ENCODE measurements at regions not wholly inside any gene's neighbourhood (a gene's known extent, or its start where the extent isn't known, plus 50 kb on each side); places are given as distances from the start of the nearest gene placed in this dataset.

- in situ Hi-C loops (cut with MboI; ENCODE audit: low sequenced_read_pairs in 4 of 4) (no loop called here), intact Hi-C loops (cut with DNase I; ENCODE audit: low total_unique reads) (no loop called here)
- H3K4me1 ChIP-seq, result no peaks in the 10 kb centered on the region
- no peak for DNase-seq
- no peaks in the 10 kb centered on the region for H3K36me3 ChIP-seq
- H3K4me3 ChIP-seq, result no peak overlapping the region
- TF ChIP-seq CTCF (IDR thresholded peaks at IDR 0.05 in 4 of 5, conservative IDR thresholded peaks at IDR 0.05 in 1 of 5) (no peak), POLR2A (IDR thresholded peaks at IDR 0.05) (no peak)
- H3K27ac ChIP-seq, result no peak overlapping the region
- ATAC-seq, result no peak
- H3K9me3 ChIP-seq, result no peaks in the 10 kb centered on the region
- H3K27me3 ChIP-seq, result no peaks in the 10 kb centered on the region
These were observed 107.6 kb upstream of the PRSS3 start for GRCh38 chr9:33687779-33688178.

GRCh38 chr9:33690143-33690933 is 105.0 kb upstream of the PRSS3 start:
- Histone ChIP-seq H3K9me3 (no peaks in the 10 kb centered on the region), H3K27me3 (no peaks in the 10 kb centered on the region), H3K4me1 (no peaks in the 10 kb centered on the region), H3K27ac (no peak overlapping the region), H3K4me3 (no peak overlapping the region), H3K36me3 (no peaks in the 10 kb centered on the region)
- TF ChIP-seq POLR2A (IDR thresholded peaks at IDR 0.05) (no peak), CTCF (IDR thresholded peaks at IDR 0.05 in 4 of 5, conservative IDR thresholded peaks at IDR 0.05 in 1 of 5) (no peak)
- ATAC-seq (no peak), DNase-seq (no peak)
- in situ Hi-C loops (cut with MboI; ENCODE audit: low sequenced_read_pairs in 4 of 4), result no loop called here
- intact Hi-C loops (cut with DNase I; ENCODE audit: low total_unique reads), result no loop called here

GRCh38 chr9:33695299-33695698 is 100.1 kb upstream of the PRSS3 start:
- ATAC-seq (no peak), DNase-seq (no peak)
- intact Hi-C loops (cut with DNase I; ENCODE audit: low total_unique reads) (no loop called here), in situ Hi-C loops (cut with MboI; ENCODE audit: low sequenced_read_pairs in 4 of 4) (no loop called here)
- Histone ChIP-seq H3K9me3 (no peaks in the 10 kb centered on the region), H3K27ac (no peak overlapping the region), H3K4me3 (no peak overlapping the region), H3K36me3 (no peaks in the 10 kb centered on the region), H3K27me3 (no peaks in the 10 kb centered on the region), H3K4me1 (peaks cover 8 to 9% of the 10 kb centered on the region in 2 donors)
- no peak for TF ChIP-seq CTCF (IDR thresholded peaks at IDR 0.05 in 4 of 5, conservative IDR thresholded peaks at IDR 0.05 in 1 of 5)
- no peak for TF ChIP-seq POLR2A (IDR thresholded peaks at IDR 0.05)

- Histone ChIP-seq H3K36me3 (no peaks in the 10 kb centered on the region), H3K9me3 (no peaks in the 10 kb centered on the region), H3K27me3 (no peaks in the 10 kb centered on the region), H3K4me1 (peaks cover 8 to 9% of the 10 kb centered on the region in 2 donors), H3K4me3 (no peak overlapping the region), H3K27ac (no peak overlapping the region)
- in situ Hi-C loops (cut with MboI; ENCODE audit: low sequenced_read_pairs in 4 of 4) (no loop called here), intact Hi-C loops (cut with DNase I; ENCODE audit: low total_unique reads) (no loop called here)
- no peak for DNase-seq
- TF ChIP-seq POLR2A (IDR thresholded peaks at IDR 0.05) (no peak), CTCF (IDR thresholded peaks at IDR 0.05 in 4 of 5, conservative IDR thresholded peaks at IDR 0.05 in 1 of 5) (no peak)
- peak in 1 of 2 donors; percentile 33 for ATAC-seq
These were observed 99.5 kb upstream of the PRSS3 start for GRCh38 chr9:33695856-33696255.

- in situ Hi-C loops (cut with MboI; ENCODE audit: low sequenced_read_pairs in 4 of 4) (no loop called here), intact Hi-C loops (cut with DNase I; ENCODE audit: low total_unique reads) (no loop called here)
- H3K4me1 ChIP-seq, result peaks cover 8 to 9% of the 10 kb centered on the region in 2 donors
- H3K9me3 ChIP-seq, result no peaks in the 10 kb centered on the region
- no peaks in the 10 kb centered on the region for H3K27me3 ChIP-seq
- H3K36me3 ChIP-seq, result no peaks in the 10 kb centered on the region
- H3K27ac ChIP-seq, result no peak overlapping the region
- ATAC-seq (no peak), DNase-seq (no peak)
- H3K4me3 ChIP-seq, result no peak overlapping the region
- TF ChIP-seq CTCF (IDR thresholded peaks at IDR 0.05 in 4 of 5, conservative IDR thresholded peaks at IDR 0.05 in 1 of 5), result no peak
- no peak for TF ChIP-seq POLR2A (IDR thresholded peaks at IDR 0.05)
These were observed 98.2 kb upstream of the PRSS3 start for GRCh38 chr9:33697171-33697570.
